Stimulated activated naive CD8-positive, alpha-beta T cell treated with anti-CD3 and anti-CD28 coated beads, Interleukin-15, amount 100 ng/mL, for 72 hours (primary cell): ENCODE measurements at regions not wholly inside any gene's neighbourhood (a gene's known extent, or its start where the extent isn't known, plus 50 kb on each side); places are given as distances from the start of the nearest gene placed in this dataset.
"Not testable (repeated sequence)": the region's sequence is repeated elsewhere in the genome, so short reads cannot be mapped to it uniquely, and the experiment has no call there.

ENCODE experiments used
- ATAC-seq: fragments of 150-1000 bp; cut with Tn5 transposase; 2 replicates; pipeline ENCODE4 v1.10.0; 2021; ENCODE audit warnings: mild to moderate bottlenecking, moderate library complexity
- DNase-seq, 2 donors: peaks; one replicate each; pipeline ENCODE4 v3.0.0; 2021 to 2022
- H3K27ac Mint-ChIP-seq, 2 donors: one replicate each; pipeline ENCODE4 v1.8.0; 2022; ENCODE audit warnings: mild to moderate bottlenecking in 2 of 2, mixed read lengths in 2 of 2, moderate library complexity in 2 of 2
- H3K27me3 Mint-ChIP-seq: one replicate; pipeline ENCODE4 v1.8.0; 2022; ENCODE audit warnings: mixed read lengths
- H3K4me1 Mint-ChIP-seq: one replicate; pipeline ENCODE4 v1.8.0; 2022; ENCODE audit warnings: mild to moderate bottlenecking, mixed read lengths
- H3K4me3 Mint-ChIP-seq, 2 donors: one replicate each; pipeline ENCODE4 v1.8.0; 2022; ENCODE audit warnings: mild to moderate bottlenecking in 2 of 2, mixed read lengths in 2 of 2, moderate library complexity in 1 of 2
- H3K9me3 Mint-ChIP-seq, 2 donors: one replicate each; pipeline ENCODE4 v1.8.0; 2022; ENCODE audit warnings: mixed read lengths in 2 of 2

DNA sequence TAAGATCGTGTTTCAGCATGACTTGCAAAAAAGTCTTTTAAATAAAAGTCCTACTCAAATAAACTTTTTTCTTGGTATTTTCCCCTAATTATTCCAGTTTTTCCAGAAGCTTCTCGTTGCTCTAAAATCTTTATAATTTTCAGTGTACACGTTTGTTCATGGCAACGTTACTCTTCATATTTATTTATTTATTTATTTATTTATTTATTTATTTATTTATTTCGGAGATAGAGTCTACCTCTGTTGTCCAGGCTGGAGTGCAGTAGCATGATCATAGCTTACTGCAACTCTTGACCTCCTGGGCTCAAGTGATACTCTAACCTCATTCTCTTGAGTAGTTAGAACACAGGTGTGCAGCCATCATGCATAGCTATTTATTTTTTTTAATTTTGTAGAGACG is 438.3 kb upstream of the MDGA2 start:
- Mint-ChIP-seq H3K9me3 (peaks cover 3 to 7% of the 10 kb centered on the region in 2 donors), H3K27ac (no peak overlapping the region), H3K27me3 (no peaks in the 10 kb centered on the region), H3K4me3 (no peak overlapping the region), H3K4me1 (no peaks in the 10 kb centered on the region)
- DNase-seq (no peak), ATAC-seq (no peak)

DNA sequence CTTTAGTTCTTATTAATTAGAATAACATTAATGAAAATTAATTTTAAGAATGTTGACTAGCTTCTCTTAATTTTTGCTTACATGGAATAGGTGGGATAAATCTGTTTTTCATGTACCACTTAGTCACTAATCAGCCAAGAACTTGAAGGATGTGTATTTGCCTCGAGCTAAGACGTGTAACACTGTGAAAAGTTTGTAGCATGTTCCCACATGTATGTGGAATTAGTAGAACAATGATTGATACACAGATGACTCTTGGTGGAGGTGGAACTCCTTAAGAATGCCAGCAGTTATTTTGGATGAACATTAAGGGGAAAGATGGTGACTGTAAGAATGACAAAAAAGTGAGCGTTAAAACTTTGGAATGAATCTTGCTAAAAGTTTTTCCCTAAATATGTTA is 435.7 kb upstream of the MDGA2 start:
- no peaks in the 10 kb centered on the region for H3K4me1 Mint-ChIP-seq
- no peak for ATAC-seq
- no peak for DNase-seq
- no peak overlapping the region for H3K4me3 Mint-ChIP-seq
- H3K27me3 Mint-ChIP-seq, result no peaks in the 10 kb centered on the region
- peaks cover 3 to 7% of the 10 kb centered on the region in 2 donors for H3K9me3 Mint-ChIP-seq
- H3K27ac Mint-ChIP-seq, result no peak overlapping the region

GRCh38 chr14:48107646-48108045 is 432.2 kb upstream of the MDGA2 start:
- H3K9me3 Mint-ChIP-seq, result peaks cover 5 to 19% of the 10 kb centered on the region in 2 donors
- no peaks in the 10 kb centered on the region for H3K27me3 Mint-ChIP-seq
- H3K27ac Mint-ChIP-seq, result no peak overlapping the region
- no peak overlapping the region for H3K4me3 Mint-ChIP-seq
- ATAC-seq (no peak), DNase-seq (no peak)
- no peaks in the 10 kb centered on the region for H3K4me1 Mint-ChIP-seq

GRCh38 chr14:48096897-48097296 is 421.5 kb upstream of the MDGA2 start:
- no peak overlapping the region for H3K4me3 Mint-ChIP-seq
- ATAC-seq (no peak), DNase-seq (no peak)
- no peaks in the 10 kb centered on the region for H3K4me1 Mint-ChIP-seq
- peaks cover 6 to 16% of the 10 kb centered on the region in 2 donors for H3K9me3 Mint-ChIP-seq
- H3K27me3 Mint-ChIP-seq, result no peaks in the 10 kb centered on the region
- no peak overlapping the region for H3K27ac Mint-ChIP-seq

DNA sequence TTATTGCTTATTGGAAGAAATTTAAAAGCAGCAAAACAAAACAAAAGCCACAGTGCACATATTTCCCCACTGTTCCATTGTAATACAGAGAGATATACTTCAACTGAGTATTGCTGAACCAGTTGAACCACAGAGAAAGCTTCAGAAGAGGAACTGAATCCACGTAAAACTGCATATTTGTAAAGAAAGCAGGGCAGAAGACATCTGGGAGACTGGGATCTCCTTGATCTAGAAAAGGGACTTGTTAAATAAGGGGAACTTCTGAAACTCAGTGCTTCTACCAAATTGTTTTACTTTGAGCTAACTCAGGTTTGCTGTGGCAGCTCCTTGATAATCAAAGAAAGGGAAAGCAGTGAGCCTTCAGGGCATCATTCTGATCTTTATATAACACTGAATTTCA is 411.1 kb upstream of the MDGA2 start:
- Mint-ChIP-seq H3K4me1 (no peaks in the 10 kb centered on the region), H3K27me3 (no peaks in the 10 kb centered on the region), H3K27ac (no peak overlapping the region), H3K4me3 (no peak overlapping the region), H3K9me3 (peaks cover 8 to 9% of the 10 kb centered on the region in 2 donors)
- ATAC-seq (no peak), DNase-seq (no peak)

DNA sequence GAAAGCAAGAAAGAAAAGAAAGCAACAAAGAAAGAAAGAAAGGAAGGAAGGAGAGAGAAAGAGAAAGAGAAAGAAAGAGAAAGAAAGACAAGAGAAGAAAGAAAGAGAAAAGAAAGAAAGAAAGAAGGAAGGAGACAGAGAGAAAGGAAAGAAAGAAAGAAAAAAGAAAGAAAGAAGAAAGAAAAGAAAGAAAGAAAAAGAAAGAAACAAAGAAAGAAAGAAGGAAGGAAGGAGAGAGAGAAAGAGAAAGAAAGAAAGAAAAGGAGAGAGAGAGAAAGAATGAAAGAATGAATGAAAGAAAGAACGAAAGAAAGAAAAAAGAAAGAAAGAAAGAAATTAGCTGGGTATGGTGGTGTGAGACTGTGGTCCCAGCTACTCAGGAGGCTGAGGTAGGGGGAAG is 400.1 kb upstream of the MDGA2 start:
- DNase-seq, result no peak
- Mint-ChIP-seq H3K27ac (no peak overlapping the region), H3K27me3 (no peaks in the 10 kb centered on the region), H3K4me3 (no peak overlapping the region), H3K4me1 (no peaks in the 10 kb centered on the region), H3K9me3 (peaks cover 18 to 33% of the 10 kb centered on the region in 2 donors)
- no peak for ATAC-seq

- Mint-ChIP-seq H3K4me1 (no peaks in the 10 kb centered on the region), H3K27me3 (no peaks in the 10 kb centered on the region), H3K4me3 (no peak overlapping the region), H3K9me3 (peaks cover 0 to 12% of the 10 kb centered on the region in 2 donors), H3K27ac (no peak overlapping the region)
- DNase-seq (no peak), ATAC-seq (no peak)
Observed at GRCh38 chr14:48052973-48053372, 377.6 kb upstream of the MDGA2 start.

DNA sequence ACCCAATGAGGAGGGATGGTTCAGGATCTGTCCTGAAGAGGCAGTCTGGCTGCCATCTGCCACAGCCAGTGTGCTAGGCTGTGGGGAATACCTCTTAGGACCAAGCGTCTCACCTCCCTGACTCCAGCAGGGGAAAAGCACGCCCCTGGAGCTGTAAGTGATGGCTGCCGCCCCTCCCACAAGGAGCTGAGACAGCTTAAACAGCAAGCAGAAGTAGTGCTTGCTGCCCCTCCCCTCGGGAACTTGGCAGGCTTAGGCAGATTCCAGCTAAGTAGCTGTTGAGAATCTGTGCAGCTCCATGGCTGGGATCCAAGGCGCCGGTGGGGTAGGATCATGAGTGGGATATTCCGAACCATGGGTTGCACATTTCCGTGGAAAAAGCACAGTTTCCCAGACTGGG is 360.4 kb upstream of the MDGA2 start:
- DNase-seq, result no peak
- peaks cover 51 to 58% of the 10 kb centered on the region in 2 donors for H3K9me3 Mint-ChIP-seq
- no peaks in the 10 kb centered on the region for H3K27me3 Mint-ChIP-seq
- ATAC-seq, result no peak
- H3K4me3 Mint-ChIP-seq, result no peak overlapping the region
- H3K4me1 Mint-ChIP-seq, result no peaks in the 10 kb centered on the region
- H3K27ac Mint-ChIP-seq, result no peak overlapping the region

GRCh38 chr14:48027115-48027514 is 351.7 kb upstream of the MDGA2 start:
- Mint-ChIP-seq H3K4me3 (no peak overlapping the region), H3K4me1 (no peaks in the 10 kb centered on the region)
- ATAC-seq, result no peak

DNA sequence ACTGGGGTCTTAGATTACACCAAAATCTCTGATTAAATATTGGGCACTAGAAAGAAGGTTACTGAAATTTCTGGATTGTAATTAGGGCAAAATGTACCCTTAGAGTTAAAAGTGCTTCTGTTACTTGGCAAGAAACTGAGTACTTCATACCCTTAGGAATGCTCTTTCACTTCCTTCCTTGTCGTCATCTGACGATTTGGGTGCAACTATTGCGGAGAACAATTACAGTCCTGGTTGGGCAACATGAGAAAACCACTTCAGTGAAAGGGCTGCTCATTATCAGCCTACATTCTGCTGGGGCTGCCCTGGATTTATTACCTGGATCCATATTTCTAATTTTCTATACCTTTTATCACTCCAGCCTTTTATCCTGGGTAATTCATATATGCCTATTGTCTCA is 348.5 kb upstream of the MDGA2 start:
- no peak for DNase-seq
- Mint-ChIP-seq H3K27me3 (no peaks in the 10 kb centered on the region), H3K4me1 (no peaks in the 10 kb centered on the region), H3K27ac (no peak overlapping the region), H3K4me3 (no peak overlapping the region), H3K9me3 (no peaks in the 10 kb centered on the region)
- no peak for ATAC-seq

More at GRCh38 chr14:48027115-48027514, 351.7 kb upstream of the MDGA2 start:
- Mint-ChIP-seq H3K27me3 (no peaks in the 10 kb centered on the region), H3K9me3 (peaks cover under 1 to 13% of the 10 kb centered on the region in 2 donors), H3K27ac (no peak overlapping the region)
- DNase-seq, result no peak

DNA sequence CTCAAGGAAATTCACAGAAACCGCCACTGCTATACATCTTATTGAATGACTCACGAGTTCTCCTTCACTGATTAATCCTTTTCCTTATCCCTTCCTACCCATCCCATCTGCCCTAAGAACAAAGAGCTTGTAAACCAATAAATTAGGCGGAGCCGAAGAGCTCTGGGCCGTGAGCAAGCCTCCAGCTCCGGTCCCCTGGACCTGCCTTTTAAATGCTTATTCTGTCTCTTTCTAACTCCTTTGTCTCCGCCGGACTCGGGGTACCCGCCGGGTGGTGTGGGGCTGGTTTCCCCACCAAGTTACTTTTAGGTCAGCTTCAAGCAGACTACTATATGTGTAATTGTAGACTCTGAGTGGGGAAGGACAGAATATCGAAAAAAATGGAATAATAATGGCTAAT is 336.1 kb upstream of the MDGA2 start:
- not testable (repeated sequence) for ATAC-seq, H3K27me3 Mint-ChIP-seq, DNase-seq, H3K4me3 Mint-ChIP-seq, H3K27ac Mint-ChIP-seq, H3K4me1 Mint-ChIP-seq
- H3K9me3 Mint-ChIP-seq, result peaks cover 6 to 21% of the 10 kb centered on the region in 2 donors

DNA sequence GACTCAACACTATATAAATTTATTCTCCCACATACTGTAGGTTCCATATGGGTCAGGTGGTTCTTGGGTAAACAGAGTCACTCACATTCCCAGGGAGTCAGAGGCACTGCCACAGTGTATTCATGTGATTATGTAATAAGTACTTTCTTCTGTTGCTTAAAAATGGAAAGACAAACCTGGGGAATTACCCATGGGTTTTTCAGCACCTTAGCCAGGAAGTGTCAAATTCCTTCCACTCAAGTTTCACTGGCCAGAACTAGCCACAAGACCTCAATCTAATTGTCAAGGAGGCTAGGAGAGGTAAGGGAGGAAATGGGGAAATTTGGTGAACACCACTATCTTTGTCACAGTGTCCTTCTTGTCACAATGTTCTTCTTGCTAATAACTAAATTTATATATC is 333.2 kb upstream of the MDGA2 start:
- no peak overlapping the region for H3K27ac Mint-ChIP-seq
- H3K27me3 Mint-ChIP-seq, result no peaks in the 10 kb centered on the region
- no peaks in the 10 kb centered on the region for H3K4me1 Mint-ChIP-seq
- peaks cover 6 to 21% of the 10 kb centered on the region in 2 donors for H3K9me3 Mint-ChIP-seq
- no peak for ATAC-seq
- no peak overlapping the region for H3K4me3 Mint-ChIP-seq
- DNase-seq, result no peak

DNA sequence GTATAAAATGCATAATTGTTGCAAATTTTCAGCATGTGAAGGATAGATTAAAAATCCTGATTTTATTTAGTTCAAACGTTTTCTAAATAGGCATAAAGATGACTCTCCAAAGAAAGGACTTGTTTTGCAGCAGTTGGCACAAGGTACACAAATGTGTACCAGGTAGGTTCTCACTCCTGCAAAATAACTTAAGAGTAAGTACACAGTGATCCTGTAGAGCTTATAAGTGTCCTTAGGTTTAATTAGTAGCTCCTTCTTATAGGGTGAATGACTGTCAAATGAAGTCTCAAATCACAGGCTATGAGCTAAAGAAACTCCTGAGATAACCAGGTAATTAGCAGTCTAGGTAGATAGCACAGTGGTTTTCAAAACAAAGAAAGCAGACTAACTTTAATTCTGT is 330.6 kb upstream of the MDGA2 start:
- Mint-ChIP-seq H3K4me1 (no peaks in the 10 kb centered on the region), H3K4me3 (no peak overlapping the region), H3K27me3 (no peaks in the 10 kb centered on the region), H3K9me3 (peaks cover 6 to 15% of the 10 kb centered on the region in 2 donors), H3K27ac (no peak overlapping the region)
- DNase-seq (no peak), ATAC-seq (no peak)

GRCh38 chr14:47993883-47994282 is 318.5 kb upstream of the MDGA2 start:
- Mint-ChIP-seq H3K9me3 (peaks cover 8 to 24% of the 10 kb centered on the region in 2 donors), H3K27ac (no peak overlapping the region), H3K27me3 (no peaks in the 10 kb centered on the region), H3K4me1 (no peaks in the 10 kb centered on the region), H3K4me3 (no peak overlapping the region)
- ATAC-seq, result no peak
- no peak for DNase-seq

DNA sequence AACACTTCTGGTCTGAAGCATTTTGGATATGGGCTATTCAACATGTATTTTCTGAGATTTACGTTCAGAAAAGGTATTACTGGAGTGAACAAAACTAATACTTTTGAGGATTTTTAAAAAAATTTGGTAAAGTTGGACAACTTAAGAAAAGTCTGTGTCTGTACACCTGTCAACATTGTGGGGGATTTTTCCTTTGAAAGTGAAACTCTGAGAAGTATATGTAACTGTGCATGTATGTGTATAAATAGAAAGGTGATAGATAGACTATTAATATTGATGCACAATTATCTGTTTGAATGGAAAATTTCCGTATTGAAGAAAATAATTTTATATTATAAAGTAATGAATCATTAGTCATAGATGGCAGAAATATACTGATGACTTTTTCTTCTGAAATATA is 312.8 kb upstream of the MDGA2 start:
- H3K27me3 Mint-ChIP-seq, result no peaks in the 10 kb centered on the region
- ATAC-seq, result no peak
- H3K27ac Mint-ChIP-seq, result no peak overlapping the region
- peaks cover 0 to 11% of the 10 kb centered on the region in 2 donors for H3K9me3 Mint-ChIP-seq
- no peaks in the 10 kb centered on the region for H3K4me1 Mint-ChIP-seq
- DNase-seq, result no peak
- H3K4me3 Mint-ChIP-seq, result no peak overlapping the region

DNA sequence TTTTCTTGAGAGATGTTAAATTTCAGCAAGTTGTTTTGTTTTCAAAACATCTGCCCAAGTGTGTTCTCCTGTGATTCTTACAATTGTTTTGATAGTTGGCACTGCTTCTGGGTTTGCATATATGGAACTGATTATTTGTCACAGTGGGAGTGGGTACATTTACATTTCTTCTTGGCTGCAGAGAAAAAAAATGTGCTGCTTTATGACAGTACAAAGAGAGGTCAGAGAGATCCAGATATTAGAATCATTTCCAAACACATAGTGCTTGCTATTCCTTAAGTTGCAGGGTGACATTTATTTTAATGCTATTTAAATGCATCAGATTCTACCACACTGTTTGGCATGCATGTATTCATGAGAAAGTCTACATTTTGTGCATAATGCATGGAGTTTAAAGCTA is 303.5 kb upstream of the MDGA2 start:
- ATAC-seq, result no peak
- no peak overlapping the region for H3K4me3 Mint-ChIP-seq

DNA sequence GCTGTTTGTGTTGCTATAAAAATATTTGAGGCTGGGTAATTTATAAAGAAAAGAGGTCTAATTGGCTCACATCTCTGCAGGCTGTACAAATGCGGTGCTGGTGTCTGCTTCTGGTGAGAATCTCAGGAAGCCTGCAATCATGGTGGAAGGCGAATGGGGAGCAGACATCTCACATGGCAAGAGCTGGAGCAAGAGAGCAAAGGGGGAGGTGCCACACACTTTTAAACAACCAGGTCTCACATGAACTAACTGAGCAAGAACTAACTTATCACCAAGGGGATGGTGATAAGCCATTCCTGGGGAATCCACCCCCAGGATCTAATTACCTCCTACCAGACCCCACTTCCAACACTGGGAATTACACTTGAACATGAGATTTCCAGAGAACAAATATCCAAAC is 300.7 kb upstream of the MDGA2 start:
- ATAC-seq, result no peak
- Mint-ChIP-seq H3K9me3 (peaks cover 7 to 14% of the 10 kb centered on the region in 2 donors), H3K4me1 (no peaks in the 10 kb centered on the region)

More for the DNA sequence above, 303.5 kb upstream of the MDGA2 start:
- H3K27ac Mint-ChIP-seq, result no peak overlapping the region
- no peaks in the 10 kb centered on the region for H3K27me3 Mint-ChIP-seq
- no peak for DNase-seq
- H3K9me3 Mint-ChIP-seq, result no peaks in the 10 kb centered on the region
- H3K4me1 Mint-ChIP-seq, result no peaks in the 10 kb centered on the region

More for the DNA sequence above, 300.7 kb upstream of the MDGA2 start:
- Mint-ChIP-seq H3K27ac (no peak overlapping the region), H3K4me3 (no peak overlapping the region), H3K27me3 (no peaks in the 10 kb centered on the region)
- no peak for DNase-seq
